ENCODE measurements at regions not wholly inside any gene's neighbourhood (a gene's known extent, or its start where the extent isn't known, plus 50 kb on each side); places are given as distances from the start of the nearest gene placed in this dataset.

DNA sequence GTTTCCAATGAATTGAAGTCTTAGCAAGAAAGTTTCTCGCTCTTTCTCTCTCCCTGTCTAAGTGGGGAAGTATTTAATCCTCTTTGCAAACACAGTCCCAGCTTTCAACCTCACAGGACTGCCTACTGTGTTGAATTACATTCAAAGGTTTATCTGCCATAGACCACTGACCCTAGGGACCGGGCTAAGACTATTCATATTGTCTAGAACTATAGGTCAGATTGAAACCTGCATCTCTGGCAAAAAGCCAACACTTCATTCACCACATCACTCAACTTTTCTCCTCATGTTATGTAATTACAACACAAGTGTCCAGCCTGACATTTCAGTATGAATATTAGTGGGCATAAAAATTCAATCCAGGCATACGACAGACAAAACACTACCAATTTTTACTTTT lies 314.7 kb upstream of the RSPO3 start:
- no peak overlapping the region for H3K4me3 ChIP-seq (ENCODE audit: low read depth, low read length)
- TF ChIP-seq, protein P1, sequence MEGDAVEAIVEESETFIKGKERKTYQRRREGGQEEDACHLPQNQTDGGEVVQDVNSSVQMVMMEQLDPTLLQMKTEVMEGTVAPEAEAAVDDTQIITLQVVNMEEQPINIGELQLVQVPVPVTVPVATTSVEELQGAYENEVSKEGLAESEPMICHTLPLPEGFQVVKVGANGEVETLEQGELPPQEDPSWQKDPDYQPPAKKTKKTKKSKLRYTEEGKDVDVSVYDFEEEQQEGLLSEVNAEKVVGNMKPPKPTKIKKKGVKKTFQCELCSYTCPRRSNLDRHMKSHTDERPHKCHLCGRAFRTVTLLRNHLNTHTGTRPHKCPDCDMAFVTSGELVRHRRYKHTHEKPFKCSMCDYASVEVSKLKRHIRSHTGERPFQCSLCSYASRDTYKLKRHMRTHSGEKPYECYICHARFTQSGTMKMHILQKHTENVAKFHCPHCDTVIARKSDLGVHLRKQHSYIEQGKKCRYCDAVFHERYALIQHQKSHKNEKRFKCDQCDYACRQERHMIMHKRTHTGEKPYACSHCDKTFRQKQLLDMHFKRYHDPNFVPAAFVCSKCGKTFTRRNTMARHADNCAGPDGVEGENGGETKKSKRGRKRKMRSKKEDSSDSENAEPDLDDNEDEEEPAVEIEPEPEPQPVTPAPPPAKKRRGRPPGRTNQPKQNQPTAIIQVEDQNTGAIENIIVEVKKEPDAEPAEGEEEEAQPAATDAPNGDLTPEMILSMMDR (IDR thresholded peaks at IDR 0.05; ENCODE audit: insufficient read depth, low read depth, low read length): no peak
- DNase-seq (ENCODE audit: low read depth): no peak

DNA sequence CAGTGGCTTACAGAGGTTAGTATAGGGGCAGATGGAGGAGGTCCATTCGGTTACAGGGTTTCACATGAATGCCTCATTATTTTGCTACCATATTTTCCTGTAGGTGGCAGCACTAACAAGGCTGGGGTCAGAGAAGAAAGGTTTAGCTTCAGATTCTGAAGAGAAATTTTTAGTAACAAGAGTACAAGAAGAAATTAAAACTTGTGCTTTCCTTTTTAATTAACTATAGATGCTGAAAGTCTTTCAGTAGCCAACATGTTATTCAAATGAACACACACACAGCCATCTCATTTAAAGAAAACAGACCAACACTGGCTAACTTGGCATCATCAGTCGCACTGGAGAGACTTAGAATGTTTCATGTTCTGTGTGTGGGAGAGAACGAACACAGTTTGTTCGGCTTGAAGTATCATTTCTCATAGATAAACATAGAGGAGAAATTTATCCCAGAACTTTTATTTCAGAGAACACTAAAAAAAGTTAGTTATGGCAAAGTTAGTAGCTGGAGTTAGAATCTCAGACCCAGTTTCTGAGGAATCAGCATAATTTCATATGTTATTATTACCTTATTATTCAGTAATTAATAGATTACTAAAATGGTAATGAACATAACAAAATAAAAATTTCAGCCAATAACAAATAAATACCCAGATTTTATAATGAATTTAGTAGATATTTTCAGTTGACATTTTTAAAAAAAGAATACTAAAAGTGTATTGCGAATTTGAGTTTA lies 314.0 kb upstream of the RSPO3 start:
- DNase-seq (ENCODE audit: low read depth): peak; percentile 64
- no peak overlapping the region for H3K4me3 ChIP-seq (ENCODE audit: low read depth, low read length)
- TF ChIP-seq, protein P1 (IDR thresholded peaks at IDR 0.05; ENCODE audit: insufficient read depth, low read depth, low read length): peak; percentile 79

DNA sequence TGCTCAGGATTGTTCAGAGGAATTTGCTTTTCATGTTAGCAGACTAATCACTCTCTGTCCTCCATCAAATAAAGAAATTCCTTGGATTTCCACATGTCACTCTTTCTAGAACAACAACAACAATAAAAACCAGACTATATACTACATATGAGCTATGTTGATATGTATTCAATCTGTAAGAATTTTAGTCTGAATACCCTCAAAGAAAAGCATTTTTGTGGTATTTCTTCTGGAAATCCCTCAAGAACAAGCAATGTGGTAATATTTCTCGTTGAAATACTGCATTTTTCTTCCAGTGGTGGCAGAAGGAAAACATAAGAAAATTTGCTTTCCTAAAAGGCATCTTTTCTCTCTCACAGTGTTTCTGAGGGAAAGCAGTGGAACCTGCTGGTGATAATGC lies 312.6 kb upstream of the RSPO3 start:
- DNase-seq (ENCODE audit: low read depth): no peak
- H3K4me3 ChIP-seq (ENCODE audit: low read depth, low read length): no peak overlapping the region
- TF ChIP-seq, protein P1 (IDR thresholded peaks at IDR 0.05; ENCODE audit: insufficient read depth, low read depth, low read length): no peak

DNA sequence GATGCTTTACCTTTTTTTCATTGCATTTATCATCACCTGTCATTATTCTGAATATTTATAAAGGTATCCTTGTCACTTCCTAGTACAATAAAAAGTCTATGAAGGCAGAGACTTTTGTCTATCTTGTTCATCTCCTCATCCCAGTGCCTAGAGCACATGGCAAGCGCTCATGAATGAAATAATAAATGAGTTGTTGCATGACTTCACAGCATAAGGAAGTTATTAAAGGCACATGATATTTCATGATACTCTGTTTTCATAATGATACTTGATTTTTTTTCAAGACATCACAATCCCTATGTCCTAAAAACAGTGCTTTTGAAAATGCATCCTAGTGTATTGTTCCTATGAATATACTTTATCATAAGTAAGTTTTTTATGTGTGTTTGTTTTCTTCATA lies 310.6 kb upstream of the RSPO3 start:
- TF ChIP-seq, protein P1 (IDR thresholded peaks at IDR 0.05; ENCODE audit: insufficient read depth, low read depth, low read length): no peak
- H3K4me3 ChIP-seq (ENCODE audit: low read depth, low read length): no peak overlapping the region
- DNase-seq (ENCODE audit: low read depth): no peak

DNA sequence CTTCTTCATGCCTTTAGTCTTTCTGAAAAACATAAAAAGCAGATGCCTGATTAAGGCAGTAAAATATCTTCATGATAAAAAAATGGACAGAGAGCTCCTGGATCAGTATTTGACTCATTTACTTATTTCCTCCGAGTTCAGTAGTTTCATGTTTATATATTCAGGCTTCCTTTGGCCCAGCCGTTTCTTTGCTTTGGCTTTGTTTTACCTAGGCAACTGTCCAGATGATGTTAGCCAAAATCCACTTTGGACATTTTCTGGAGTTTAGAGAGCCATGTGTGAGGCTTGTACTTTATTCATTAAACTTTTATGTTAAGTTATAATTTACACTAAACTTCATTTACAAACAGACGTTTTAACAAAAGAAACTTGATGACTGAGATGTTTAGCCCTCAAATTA lies 307.1 kb upstream of the RSPO3 start:
- H3K4me3 ChIP-seq (ENCODE audit: low read depth, low read length): no peak overlapping the region
- TF ChIP-seq, protein P1 (IDR thresholded peaks at IDR 0.05; ENCODE audit: insufficient read depth, low read depth, low read length): no peak
- DNase-seq (ENCODE audit: low read depth): peak; percentile 44

DNA sequence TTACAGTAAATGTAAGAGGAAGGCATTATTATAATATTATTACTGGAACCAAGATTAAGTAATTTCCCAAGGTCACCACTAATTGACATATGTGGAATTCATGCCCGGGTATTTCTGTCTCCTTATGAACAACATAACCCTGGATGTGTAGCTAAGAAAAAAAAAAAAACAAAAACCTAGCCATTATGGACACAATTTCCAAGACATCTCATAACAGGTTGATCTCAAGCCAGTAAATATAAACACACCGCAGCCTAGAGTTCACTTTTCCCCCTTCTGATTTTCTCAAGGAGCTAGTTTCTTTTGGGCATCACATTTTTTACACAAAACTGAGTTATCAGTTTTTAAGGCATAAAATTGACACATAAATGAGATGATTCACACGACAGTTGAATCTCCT lies 306.5 kb upstream of the RSPO3 start:
- DNase-seq (ENCODE audit: low read depth): no peak
- TF ChIP-seq, protein P1 (IDR thresholded peaks at IDR 0.05; ENCODE audit: insufficient read depth, low read depth, low read length): no peak
- H3K4me3 ChIP-seq (ENCODE audit: low read depth, low read length): no peak overlapping the region

DNA sequence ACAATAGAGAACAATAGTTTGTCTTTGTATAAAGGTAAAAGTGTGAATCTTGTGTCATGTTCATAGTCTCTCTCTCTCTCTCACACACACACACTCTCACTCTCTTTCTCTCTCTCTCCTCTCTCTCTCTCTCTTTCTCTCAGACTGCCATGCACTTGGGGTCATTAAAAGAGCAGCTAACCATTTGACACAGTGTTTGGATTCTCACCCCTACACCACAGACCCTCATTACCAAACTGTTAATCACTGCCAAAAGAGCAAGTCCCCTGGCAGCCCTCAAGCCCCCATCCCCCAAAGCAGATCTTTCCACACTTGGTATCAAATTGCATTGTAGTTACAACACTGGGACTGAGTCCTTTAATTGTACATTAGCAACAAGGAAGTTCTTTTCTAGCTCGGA lies 305.8 kb upstream of the RSPO3 start:
- no peak overlapping the region for H3K4me3 ChIP-seq (ENCODE audit: low read depth, low read length)
- peak; percentile 22 for DNase-seq (ENCODE audit: low read depth)
- TF ChIP-seq, protein P1 (IDR thresholded peaks at IDR 0.05; ENCODE audit: insufficient read depth, low read depth, low read length): no peak
